Spleen (tissue), 11 donors: ENCODE measurements at regions not wholly inside any gene's neighbourhood (a gene's known extent, or its start where the extent isn't known, plus 50 kb on each side); places are given as distances from the start of the nearest gene placed in this dataset.

Source experiments
- DNase-seq: peaks from one replicate; pipeline ENCODE4 v3.0.0-alpha.2; 2020
- H3K27ac ChIP-seq, 8 donors: fragments of 200-600 bp; sonication (generic) in 7 of 8; 1 replicate in 4 of 8; 2 replicates in 4 of 8; pipeline versions ENCODE4 v1.5.0 to v1.8.0; 2016 to 2021; ENCODE audit warnings: inconsistent platforms in 4 of 8, mild to moderate bottlenecking in 4 of 8, moderate library complexity in 1 of 8
- H3K27me3 ChIP-seq, 7 donors: fragments of 200-600 bp; sonication (generic) in 6 of 7; replicated peaks in 1 of 7; 1 replicate in 4 of 7; 2 replicates in 3 of 7; pipeline versions ENCODE4 v1.5.0 to v1.8.0; 2016 to 2021; ENCODE audit warnings: inconsistent platforms in 3 of 7, mild to moderate bottlenecking in 1 of 7
- H3K36me3 ChIP-seq, 6 donors: fragments of 200-600 bp; sonication (generic) in 5 of 6; 1 replicate in 4 of 6; 2 replicates in 2 of 6; pipeline versions ENCODE4 v1.5.0 to v1.8.0; 2016 to 2021; ENCODE audit warnings: inconsistent platforms in 2 of 6
- H3K4me1 ChIP-seq, 6 donors: fragments of 200-600 bp; sonication (generic) in 5 of 6; 1 replicate in 3 of 6; 2 replicates in 3 of 6; pipeline versions ENCODE4 v1.5.0 to v1.8.0; 2016 to 2021; ENCODE audit warnings: inconsistent platforms in 3 of 6
- H3K4me3 ChIP-seq, 8 donors: fragments of 200-600 bp; sonication (generic) in 7 of 8; 1 replicate in 4 of 8; 2 replicates in 4 of 8; pipeline versions ENCODE4 v1.5.0 to v1.8.0; 2016 to 2021; ENCODE audit warnings: inconsistent platforms in 4 of 8, mild to moderate bottlenecking in 4 of 8, moderate library complexity in 2 of 8
- H3K9me3 ChIP-seq, 8 donors: fragments of 200-600 bp; sonication (generic) in 7 of 8; 1 replicate in 4 of 8; 2 replicates in 4 of 8; pipeline versions ENCODE4 v1.5.0 to v1.8.0; 2016 to 2021; ENCODE audit warnings: inconsistent platforms in 4 of 8
- CTCF ChIP-seq, 11 experiments: fragments of 200-600 bp in 7 of 11; fragments of 450-650 bp in 4 of 11; sonication (generic) in 4 of 11; IDR thresholded peaks in 8 of 11; conservative IDR thresholded peaks in 3 of 11; 1 replicate in 7 of 11; 2 replicates in 4 of 11; pipeline versions ENCODE4 v1.4.0 to v1.8.0; 2016 to 2021; ENCODE audit warnings: antibody characterized with exemption in 11 of 11, inconsistent platforms in 4 of 11, mild to moderate bottlenecking in 1 of 11
- POLR2A ChIP-seq, 3 donors: fragments of 450-650 bp; IDR thresholded peaks; one replicate each; pipeline ENCODE4 v1.5.1; 2017; ENCODE audit warnings: antibody characterized with exemption in 3 of 3, mild to moderate bottlenecking in 1 of 3
- POLR2AphosphoS5 ChIP-seq, 3 donors: sonication (generic); formaldehyde crosslinking; IDR thresholded peaks; one replicate each; pipeline ENCODE4 v1.5.1; 2017; ENCODE audit warnings: antibody characterized with exemption in 3 of 3
- WGBS, 5 donors: extraction: QIAGEN DNeasy Blood & Tissue Kit in 3 of 5; methylation state at CpG; one replicate each; pipeline versions ENCODE4 v1.1.5 to v1.1.7; 2013 to 2018; 5-methylcytosine and 5-hydroxymethylcytosine counted together
- intact Hi-C: fragments of 100-400 bp; cut with DNase I; formaldehyde crosslinking; loops from one replicate; pipeline ENCODE4 v1.15.0; 2023; ENCODE audit warnings: low total_unique reads
- donor health status: healthy with polysubstance abuse.
- donor health status: DM: no; HTN: no; CAD: no; lungs with moderate emphysema.
- donor health status: DM: no; HTN: no; CAD: no.
- donor health status: Bipolar disorder and iron deficiency.
- donor health status: healthy.
- donor health status: DM: no; HTN: no; CAD: no.
- donor health status: DM: yes; HTN: yes; CAD: no.

- intact Hi-C loops = no loop called here
- Histone ChIP-seq H3K4me3 (no peak overlapping the region), H3K4me1 (peaks cover 0 to 18% (median 3%) of the 10 kb centered on the region in 6 donors), H3K27me3 (no peaks in the 10 kb centered on the region), H3K9me3 (peaks cover 0 to 23% (median 8%) of the 10 kb centered on the region in 8 donors), H3K27ac (no peak overlapping the region), H3K36me3 (no peaks in the 10 kb centered on the region)
- no peak for DNase-seq
- TF ChIP-seq POLR2A (IDR thresholded peaks at IDR 0.05) (no peak), POLR2AphosphoS5 (IDR thresholded peaks at IDR 0.05) (no peak), CTCF (IDR thresholded peaks at IDR 0.05 in 8 of 11, conservative IDR thresholded peaks at IDR 0.05 in 3 of 11) (no peak)
- WGBS, 5 donors = 62 to 80% (median 74%) methylated on average over 4 of the region's 4 CpGs
Measured at GRCh38 chr6:62371453-62372210, 85.6 kb upstream of the KHDRBS2 start.

- no peak for TF ChIP-seq CTCF (IDR thresholded peaks at IDR 0.05 in 8 of 11, conservative IDR thresholded peaks at IDR 0.05 in 3 of 11)
- TF ChIP-seq POLR2AphosphoS5 (IDR thresholded peaks at IDR 0.05) = no peak
- no peak for TF ChIP-seq POLR2A (IDR thresholded peaks at IDR 0.05)
- Histone ChIP-seq H3K4me1 (peaks cover 0 to 18% (median 3%) of the 10 kb centered on the region in 6 donors), H3K27me3 (no peaks in the 10 kb centered on the region), H3K4me3 (no peak overlapping the region), H3K9me3 (peaks cover 0 to 17% (median 7%) of the 10 kb centered on the region in 8 donors), H3K27ac (no peak overlapping the region), H3K36me3 (no peaks in the 10 kb centered on the region)
- WGBS, 5 donors = 13 to 27% (median 18%) methylated on average over 5 of the region's 5 CpGs
- intact Hi-C loops = no loop called here
- DNase-seq = no peak
Measured at GRCh38 chr6:62367601-62368000, 81.6 kb upstream of the KHDRBS2 start.

DNA sequence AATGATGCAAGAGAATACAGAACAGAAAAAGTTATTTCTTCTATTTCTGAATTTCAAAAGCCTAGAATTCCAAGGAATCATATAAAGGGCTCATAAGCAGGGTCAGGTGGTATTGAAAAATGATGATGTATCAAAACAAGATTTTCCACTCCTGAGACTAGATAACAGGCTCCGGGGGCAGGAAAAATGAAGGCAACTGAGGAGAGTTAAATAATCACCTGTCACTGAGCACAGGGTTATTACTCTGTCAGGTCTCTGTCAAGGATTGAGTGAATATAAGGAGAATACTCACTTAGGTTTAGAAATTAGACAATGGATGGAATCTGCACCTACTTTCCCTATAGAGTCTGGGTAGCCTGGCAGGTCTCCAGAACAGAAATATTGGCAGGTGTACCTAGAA, 76.1 kb upstream of the KHDRBS2 start:
- Histone ChIP-seq H3K9me3 (peaks cover 0 to 2% (median 0%) of the 10 kb centered on the region in 8 donors), H3K4me3 (no peak overlapping the region), H3K27ac (no peak overlapping the region), H3K27me3 (no peaks in the 10 kb centered on the region), H3K36me3 (no peaks in the 10 kb centered on the region), H3K4me1 (peaks cover 0 to 1% (median under 1%) of the 10 kb centered on the region in 6 donors)
- TF ChIP-seq POLR2A (IDR thresholded peaks at IDR 0.05) (no peak), CTCF (IDR thresholded peaks at IDR 0.05 in 8 of 11, conservative IDR thresholded peaks at IDR 0.05 in 3 of 11) (no peak), POLR2AphosphoS5 (IDR thresholded peaks at IDR 0.05) (no peak)
- 85 to 93% (median 90%) methylated on average over 1 of the region's 1 CpG for WGBS, 5 donors
- no peak for DNase-seq
- intact Hi-C loops = no loop called here

- Histone ChIP-seq H3K4me1 (no peaks in the 10 kb centered on the region), H3K27me3 (no peaks in the 10 kb centered on the region), H3K27ac (no peak overlapping the region), H3K36me3 (no peaks in the 10 kb centered on the region), H3K9me3 (peaks cover 0 to 7% (median 0%) of the 10 kb centered on the region in 8 donors), H3K4me3 (no peak overlapping the region)
- 31 to 58% (median 38%) methylated on average over 6 of the region's 6 CpGs for WGBS, 5 donors
- TF ChIP-seq POLR2A (IDR thresholded peaks at IDR 0.05) = no peak
- no peak for TF ChIP-seq POLR2AphosphoS5 (IDR thresholded peaks at IDR 0.05)
- no peak for TF ChIP-seq CTCF (IDR thresholded peaks at IDR 0.05 in 8 of 11, conservative IDR thresholded peaks at IDR 0.05 in 3 of 11)
- no peak for DNase-seq
- intact Hi-C loops = no loop called here
Measured at GRCh38 chr6:62357835-62358234, 71.8 kb upstream of the KHDRBS2 start.
